ENCODE measurements at regions not wholly inside any gene's neighbourhood (a gene's known extent, or its start where the extent isn't known, plus 50 kb on each side); places are given as distances from the start of the nearest gene placed in this dataset.

- Histone ChIP-seq H3K4me1 (no peaks in the 10 kb centered on the region), H3K27ac (no peak overlapping the region), H3K4me3 (no peak overlapping the region), H3K36me3 (no peaks in the 10 kb centered on the region), H3K9me3 (no peaks in the 10 kb centered on the region), H3K27me3 (no peaks in the 10 kb centered on the region)
- TF ChIP-seq POLR2AphosphoS5 (IDR thresholded peaks at IDR 0.05) (no peak), POLR2A (IDR thresholded peaks at IDR 0.05) (no peak), CTCF (IDR thresholded peaks at IDR 0.05) (no peak)
- intact Hi-C loops (cut with DNase I; ENCODE audit: low total_unique reads) = no loop called here
- no peak for DNase-seq (ENCODE audit: low spot score in 2 of 2)
These were observed 337.6 kb downstream of the STIM2 start for GRCh38 chr4:27198246-27198645.

GRCh38 chr4:27198971-27199370 lies 338.3 kb downstream of the STIM2 start:
- TF ChIP-seq POLR2AphosphoS5 (IDR thresholded peaks at IDR 0.05) (no peak), POLR2A (IDR thresholded peaks at IDR 0.05) (no peak), CTCF (IDR thresholded peaks at IDR 0.05) (no peak)
- H3K27ac ChIP-seq = no peak overlapping the region
- H3K4me1 ChIP-seq = no peaks in the 10 kb centered on the region
- H3K9me3 ChIP-seq = no peaks in the 10 kb centered on the region
- intact Hi-C loops (cut with DNase I; ENCODE audit: low total_unique reads) = no loop called here
- no peaks in the 10 kb centered on the region for H3K36me3 ChIP-seq
- no peak for DNase-seq (ENCODE audit: low spot score in 2 of 2)
- no peak overlapping the region for H3K4me3 ChIP-seq
- H3K27me3 ChIP-seq = no peaks in the 10 kb centered on the region

- Histone ChIP-seq H3K9me3 (no peaks in the 10 kb centered on the region), H3K36me3 (no peaks in the 10 kb centered on the region), H3K27me3 (no peaks in the 10 kb centered on the region), H3K27ac (no peak overlapping the region), H3K4me1 (no peaks in the 10 kb centered on the region), H3K4me3 (no peak overlapping the region)
- intact Hi-C loops (cut with DNase I; ENCODE audit: low total_unique reads) = no loop called here
- TF ChIP-seq POLR2A (IDR thresholded peaks at IDR 0.05) = no peak
- TF ChIP-seq POLR2AphosphoS5 (IDR thresholded peaks at IDR 0.05) = no peak
- no peak for DNase-seq (ENCODE audit: low spot score in 2 of 2)
These were observed 345.4 kb downstream of the STIM2 start for GRCh38 chr4:27206009-27206408.

GRCh38 chr4:27210956-27211355 lies 350.3 kb downstream of the STIM2 start:
- DNase-seq (ENCODE audit: low spot score in 2 of 2) = no peak
- no peaks in the 10 kb centered on the region for H3K4me1 ChIP-seq
- TF ChIP-seq POLR2A (IDR thresholded peaks at IDR 0.05) (no peak), POLR2AphosphoS5 (IDR thresholded peaks at IDR 0.05) (no peak), CTCF (IDR thresholded peaks at IDR 0.05) (no peak)
- H3K27ac ChIP-seq = no peak overlapping the region
- no peak overlapping the region for H3K4me3 ChIP-seq
- intact Hi-C loops (cut with DNase I; ENCODE audit: low total_unique reads) = loop anchor here (5.0 kb wide), 1 partner anchor 744 kb away; no protein-coding TSS in a partner anchor
- no peaks in the 10 kb centered on the region for H3K36me3 ChIP-seq
- no peaks in the 10 kb centered on the region for H3K27me3 ChIP-seq
- H3K9me3 ChIP-seq = no peaks in the 10 kb centered on the region

GRCh38 chr4:27214010-27214409 lies 353.4 kb downstream of the STIM2 start:
- H3K9me3 ChIP-seq = no peaks in the 10 kb centered on the region
- no peaks in the 10 kb centered on the region for H3K4me1 ChIP-seq
- no peaks in the 10 kb centered on the region for H3K36me3 ChIP-seq
- no peak for TF ChIP-seq CTCF (IDR thresholded peaks at IDR 0.05)
- TF ChIP-seq POLR2AphosphoS5 (IDR thresholded peaks at IDR 0.05) = no peak
- TF ChIP-seq POLR2A (IDR thresholded peaks at IDR 0.05) = no peak
- H3K4me3 ChIP-seq = no peak overlapping the region
- H3K27me3 ChIP-seq = no peaks in the 10 kb centered on the region
- DNase-seq (ENCODE audit: low spot score in 2 of 2) = no peak
- intact Hi-C loops (cut with DNase I; ENCODE audit: low total_unique reads) = loop anchor here (5.0 kb wide), 1 partner anchor 747 kb away; no protein-coding TSS in a partner anchor
- H3K27ac ChIP-seq = no peak overlapping the region
